ENCODE measurements at regions not wholly inside any gene's neighbourhood (a gene's known extent, or its start where the extent isn't known, plus 50 kb on each side); places are given as distances from the start of the nearest gene placed in this dataset.

DNA sequence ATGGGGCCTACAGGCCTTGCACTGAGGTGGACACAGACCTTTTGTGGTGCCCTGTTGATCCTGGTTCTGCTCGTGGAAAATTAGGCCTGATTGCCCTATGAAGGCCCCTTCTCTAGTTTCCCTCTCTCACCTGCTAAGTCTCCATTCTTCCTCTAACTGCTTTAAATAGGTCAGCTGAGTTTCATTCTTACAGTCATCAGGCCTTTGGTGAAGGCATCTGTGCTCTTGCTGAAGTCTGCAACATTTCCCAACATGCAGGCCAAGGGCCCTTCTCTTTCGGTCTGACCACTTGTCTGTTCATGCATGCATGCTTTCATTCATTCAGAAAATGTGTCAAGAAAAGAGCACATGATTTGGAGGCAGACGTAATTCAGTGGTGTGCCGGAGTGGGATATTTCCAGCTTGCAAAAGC lies 244.0 kb downstream of the BUB3 start:
- TF ChIP-seq CHD2 (IDR thresholded peaks at IDR 0.05; ENCODE audit: low read length, partially characterized antibody) (no peak), SMC3 (IDR thresholded peaks at IDR 0.05) (no peak), RNF2 (IDR thresholded peaks at IDR 0.05; ENCODE audit: borderline replicate concordance, low read depth) (no peak), ZSCAN20 (CRISPR knock-in tag; IDR thresholded peaks at IDR 0.05) (no peak), ESRRA (IDR thresholded peaks at IDR 0.05; ENCODE audit: borderline replicate concordance, low read length) (no peak)
- TF ChIP-seq, protein P1, sequence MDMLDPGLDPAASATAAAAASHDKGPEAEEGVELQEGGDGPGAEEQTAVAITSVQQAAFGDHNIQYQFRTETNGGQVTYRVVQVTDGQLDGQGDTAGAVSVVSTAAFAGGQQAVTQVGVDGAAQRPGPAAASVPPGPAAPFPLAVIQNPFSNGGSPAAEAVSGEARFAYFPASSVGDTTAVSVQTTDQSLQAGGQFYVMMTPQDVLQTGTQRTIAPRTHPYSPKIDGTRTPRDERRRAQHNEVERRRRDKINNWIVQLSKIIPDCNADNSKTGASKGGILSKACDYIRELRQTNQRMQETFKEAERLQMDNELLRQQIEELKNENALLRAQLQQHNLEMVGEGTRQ (IDR thresholded peaks at IDR 0.05), result no peak
- TF ChIP-seq, protein P2, sequence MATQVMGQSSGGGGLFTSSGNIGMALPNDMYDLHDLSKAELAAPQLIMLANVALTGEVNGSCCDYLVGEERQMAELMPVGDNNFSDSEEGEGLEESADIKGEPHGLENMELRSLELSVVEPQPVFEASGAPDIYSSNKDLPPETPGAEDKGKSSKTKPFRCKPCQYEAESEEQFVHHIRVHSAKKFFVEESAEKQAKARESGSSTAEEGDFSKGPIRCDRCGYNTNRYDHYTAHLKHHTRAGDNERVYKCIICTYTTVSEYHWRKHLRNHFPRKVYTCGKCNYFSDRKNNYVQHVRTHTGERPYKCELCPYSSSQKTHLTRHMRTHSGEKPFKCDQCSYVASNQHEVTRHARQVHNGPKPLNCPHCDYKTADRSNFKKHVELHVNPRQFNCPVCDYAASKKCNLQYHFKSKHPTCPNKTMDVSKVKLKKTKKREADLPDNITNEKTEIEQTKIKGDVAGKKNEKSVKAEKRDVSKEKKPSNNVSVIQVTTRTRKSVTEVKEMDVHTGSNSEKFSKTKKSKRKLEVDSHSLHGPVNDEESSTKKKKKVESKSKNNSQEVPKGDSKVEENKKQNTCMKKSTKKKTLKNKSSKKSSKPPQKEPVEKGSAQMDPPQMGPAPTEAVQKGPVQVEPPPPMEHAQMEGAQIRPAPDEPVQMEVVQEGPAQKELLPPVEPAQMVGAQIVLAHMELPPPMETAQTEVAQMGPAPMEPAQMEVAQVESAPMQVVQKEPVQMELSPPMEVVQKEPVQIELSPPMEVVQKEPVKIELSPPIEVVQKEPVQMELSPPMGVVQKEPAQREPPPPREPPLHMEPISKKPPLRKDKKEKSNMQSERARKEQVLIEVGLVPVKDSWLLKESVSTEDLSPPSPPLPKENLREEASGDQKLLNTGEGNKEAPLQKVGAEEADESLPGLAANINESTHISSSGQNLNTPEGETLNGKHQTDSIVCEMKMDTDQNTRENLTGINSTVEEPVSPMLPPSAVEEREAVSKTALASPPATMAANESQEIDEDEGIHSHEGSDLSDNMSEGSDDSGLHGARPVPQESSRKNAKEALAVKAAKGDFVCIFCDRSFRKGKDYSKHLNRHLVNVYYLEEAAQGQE (IDR thresholded peaks at IDR 0.05), result no peak
- TF ChIP-seq, protein P3, sequence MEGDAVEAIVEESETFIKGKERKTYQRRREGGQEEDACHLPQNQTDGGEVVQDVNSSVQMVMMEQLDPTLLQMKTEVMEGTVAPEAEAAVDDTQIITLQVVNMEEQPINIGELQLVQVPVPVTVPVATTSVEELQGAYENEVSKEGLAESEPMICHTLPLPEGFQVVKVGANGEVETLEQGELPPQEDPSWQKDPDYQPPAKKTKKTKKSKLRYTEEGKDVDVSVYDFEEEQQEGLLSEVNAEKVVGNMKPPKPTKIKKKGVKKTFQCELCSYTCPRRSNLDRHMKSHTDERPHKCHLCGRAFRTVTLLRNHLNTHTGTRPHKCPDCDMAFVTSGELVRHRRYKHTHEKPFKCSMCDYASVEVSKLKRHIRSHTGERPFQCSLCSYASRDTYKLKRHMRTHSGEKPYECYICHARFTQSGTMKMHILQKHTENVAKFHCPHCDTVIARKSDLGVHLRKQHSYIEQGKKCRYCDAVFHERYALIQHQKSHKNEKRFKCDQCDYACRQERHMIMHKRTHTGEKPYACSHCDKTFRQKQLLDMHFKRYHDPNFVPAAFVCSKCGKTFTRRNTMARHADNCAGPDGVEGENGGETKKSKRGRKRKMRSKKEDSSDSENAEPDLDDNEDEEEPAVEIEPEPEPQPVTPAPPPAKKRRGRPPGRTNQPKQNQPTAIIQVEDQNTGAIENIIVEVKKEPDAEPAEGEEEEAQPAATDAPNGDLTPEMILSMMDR (IDR thresholded peaks at IDR 0.05), result no peak
